Activated T-cell treated with anti-CD3 and anti-CD28 coated beads, Interleukin-2, amount 50 U/mL, for 72 hours (primary cell): ENCODE measurements at regions not wholly inside any gene's neighbourhood (a gene's known extent, or its start where the extent isn't known, plus 50 kb on each side); places are given as distances from the start of the nearest gene placed in this dataset.

ENCODE experiments used
- ATAC-seq, 2 donors: fragments of 150-1000 bp; cut with Tn5 transposase; replicated peaks in 1 of 2; 2 replicates each; pipeline ENCODE4 v1.10.0; 2021; ENCODE audit warnings: moderate library complexity in 2 of 2, mild to moderate bottlenecking in 1 of 2
- DNase-seq, 2 donors: peaks; one replicate each; pipeline ENCODE4 v3.0.0; 2021 to 2022; ENCODE audit warnings: mixed read lengths in 1 of 2
- H3K27ac Mint-ChIP-seq: one replicate; pipeline ENCODE4 v1.8.0; 2022; ENCODE audit warnings: mild to moderate bottlenecking, moderate library complexity, mixed read lengths
- H3K27me3 Mint-ChIP-seq: one replicate; pipeline ENCODE4 v1.8.0; 2022; ENCODE audit warnings: low read depth, mixed read lengths
- H3K36me3 Mint-ChIP-seq, 2 donors: one replicate each; pipeline ENCODE4 v1.8.0; 2022; ENCODE audit warnings: mixed read lengths in 2 of 2, mild to moderate bottlenecking in 1 of 2; ENCODE audit not compliant: insufficient read depth in 2 of 2
- H3K4me1 Mint-ChIP-seq: one replicate; pipeline ENCODE4 v1.8.0; 2022; ENCODE audit warnings: low read depth, mixed read lengths
- H3K4me3 Mint-ChIP-seq, 2 donors: one replicate each; pipeline ENCODE4 v1.8.0; 2022; ENCODE audit warnings: mild to moderate bottlenecking in 2 of 2, mixed read lengths in 2 of 2, moderate library complexity in 2 of 2
- H3K9me3 Mint-ChIP-seq, 2 donors: one replicate each; pipeline ENCODE4 v1.8.0; 2022; ENCODE audit warnings: mixed read lengths in 2 of 2

- Mint-ChIP-seq H3K4me1 (no peaks in the 10 kb centered on the region), H3K36me3 (no peaks in the 10 kb centered on the region), H3K27me3 (no peaks in the 10 kb centered on the region), H3K27ac (no peak overlapping the region), H3K4me3 (no peak overlapping the region), H3K9me3 (no peaks in the 10 kb centered on the region)
- no peak for DNase-seq
- ATAC-seq: no peak
These were observed 50.4 kb downstream of the FHIP1A start for GRCh38 chr4:151459375-151459774.

GRCh38 chr4:151460434-151460833 lies 51.5 kb downstream of the FHIP1A start:
- H3K27me3 Mint-ChIP-seq: no peaks in the 10 kb centered on the region

GRCh38 chr4:151462554-151462953 lies 53.6 kb downstream of the FHIP1A start:
- no peaks in the 10 kb centered on the region for H3K27me3 Mint-ChIP-seq
- no peaks in the 10 kb centered on the region for H3K4me1 Mint-ChIP-seq
- peaks cover 0 to 2% of the 10 kb centered on the region in 2 donors for H3K9me3 Mint-ChIP-seq
- no peaks in the 10 kb centered on the region for H3K36me3 Mint-ChIP-seq
- no peak overlapping the region for H3K4me3 Mint-ChIP-seq
- no peak overlapping the region for H3K27ac Mint-ChIP-seq
- ATAC-seq (no peak), DNase-seq (no peak)

More at GRCh38 chr4:151460434-151460833, 51.5 kb downstream of the FHIP1A start:
- ATAC-seq (no peak), DNase-seq (no peak)
- Mint-ChIP-seq H3K36me3 (no peaks in the 10 kb centered on the region), H3K9me3 (no peaks in the 10 kb centered on the region), H3K4me1 (no peaks in the 10 kb centered on the region), H3K4me3 (no peak overlapping the region), H3K27ac (no peak overlapping the region)

GRCh38 chr4:151468715-151469696 lies 60.0 kb downstream of the FHIP1A start:
- H3K27ac Mint-ChIP-seq: no peak overlapping the region
- no peak for DNase-seq

GRCh38 chr4:151469970-151470369 lies 61.0 kb downstream of the FHIP1A start:
- no peak overlapping the region for H3K27ac Mint-ChIP-seq
- DNase-seq (no peak), ATAC-seq (no peak)
- peaks cover 0 to 2% of the 10 kb centered on the region in 2 donors for H3K9me3 Mint-ChIP-seq
- H3K27me3 Mint-ChIP-seq: peaks cover 10% of the 10 kb centered on the region
- no peaks in the 10 kb centered on the region for H3K4me1 Mint-ChIP-seq
- H3K36me3 Mint-ChIP-seq: no peaks in the 10 kb centered on the region
- H3K4me3 Mint-ChIP-seq: no peak overlapping the region

More at GRCh38 chr4:151468715-151469696, 60.0 kb downstream of the FHIP1A start:
- H3K27me3 Mint-ChIP-seq: peaks cover 10% of the 10 kb centered on the region
- peaks cover 0 to 2% of the 10 kb centered on the region in 2 donors for H3K9me3 Mint-ChIP-seq
- H3K4me3 Mint-ChIP-seq: no peak overlapping the region
- no peak for ATAC-seq
- no peaks in the 10 kb centered on the region for H3K4me1 Mint-ChIP-seq
- H3K36me3 Mint-ChIP-seq: no peaks in the 10 kb centered on the region

- no peak overlapping the region for H3K27ac Mint-ChIP-seq
- ATAC-seq (no peak), DNase-seq (no peak)
- no peak overlapping the region for H3K4me3 Mint-ChIP-seq
- H3K36me3 Mint-ChIP-seq: no peaks in the 10 kb centered on the region
- H3K9me3 Mint-ChIP-seq: peaks cover 0 to 2% of the 10 kb centered on the region in 2 donors
- H3K4me1 Mint-ChIP-seq: no peaks in the 10 kb centered on the region
- H3K27me3 Mint-ChIP-seq: peaks cover 10% of the 10 kb centered on the region
These were observed 62.8 kb downstream of the FHIP1A start for GRCh38 chr4:151471728-151472127.

- no peak overlapping the region for H3K4me3 Mint-ChIP-seq
- peaks cover 0 to 2% of the 10 kb centered on the region in 2 donors for H3K9me3 Mint-ChIP-seq
- DNase-seq: no peak
- no peaks in the 10 kb centered on the region for H3K36me3 Mint-ChIP-seq
- H3K27me3 Mint-ChIP-seq: peaks cover 10% of the 10 kb centered on the region
- H3K4me1 Mint-ChIP-seq: no peaks in the 10 kb centered on the region
- ATAC-seq: no peak
- H3K27ac Mint-ChIP-seq: no peak overlapping the region
These were observed 63.3 kb downstream of the FHIP1A start for GRCh38 chr4:151472297-151472696.

GRCh38 chr4:151472711-151473110 lies 63.7 kb downstream of the FHIP1A start:
- H3K27ac Mint-ChIP-seq: no peak overlapping the region
- H3K4me1 Mint-ChIP-seq: no peaks in the 10 kb centered on the region
- no peak for ATAC-seq
- DNase-seq: no peak
- no peaks in the 10 kb centered on the region for H3K36me3 Mint-ChIP-seq
- H3K9me3 Mint-ChIP-seq: no peaks in the 10 kb centered on the region
- no peak overlapping the region for H3K4me3 Mint-ChIP-seq
- peaks cover 10% of the 10 kb centered on the region for H3K27me3 Mint-ChIP-seq

- ATAC-seq (no peak), DNase-seq (no peak)
- Mint-ChIP-seq H3K27ac (no peak overlapping the region), H3K36me3 (no peaks in the 10 kb centered on the region), H3K4me1 (no peaks in the 10 kb centered on the region), H3K4me3 (no peak overlapping the region), H3K9me3 (no peaks in the 10 kb centered on the region), H3K27me3 (peaks cover 10% of the 10 kb centered on the region)
These were observed 64.6 kb downstream of the FHIP1A start for GRCh38 chr4:151473521-151474097.

GRCh38 chr4:151475035-151475714 lies 66.2 kb downstream of the FHIP1A start:
- Mint-ChIP-seq H3K4me1 (no peaks in the 10 kb centered on the region), H3K4me3 (no peak overlapping the region), H3K27ac (no peak overlapping the region), H3K36me3 (no peaks in the 10 kb centered on the region), H3K9me3 (no peaks in the 10 kb centered on the region), H3K27me3 (peaks cover 13% of the 10 kb centered on the region)
- DNase-seq (no peak), ATAC-seq (no peak)

- Mint-ChIP-seq H3K4me3 (no peak overlapping the region), H3K9me3 (no peaks in the 10 kb centered on the region), H3K4me1 (no peaks in the 10 kb centered on the region), H3K27me3 (peaks cover 13% of the 10 kb centered on the region), H3K36me3 (no peaks in the 10 kb centered on the region), H3K27ac (no peak overlapping the region)
- no peak for DNase-seq
- no peak for ATAC-seq
These were observed 72.8 kb downstream of the FHIP1A start for GRCh38 chr4:151481813-151482212.

- H3K27ac Mint-ChIP-seq: no peak overlapping the region
- ATAC-seq: no peak
These were observed 75.6 kb downstream of the FHIP1A start for GRCh38 chr4:151484396-151485102.

More at GRCh38 chr4:151484396-151485102, 75.6 kb downstream of the FHIP1A start:
- no peak overlapping the region for H3K4me3 Mint-ChIP-seq
- no peak for DNase-seq
- H3K36me3 Mint-ChIP-seq: peaks cover 0 to 1% of the 10 kb centered on the region in 2 donors
- peaks cover 20% of the 10 kb centered on the region for H3K27me3 Mint-ChIP-seq
- peaks cover 0 to 2% of the 10 kb centered on the region in 2 donors for H3K9me3 Mint-ChIP-seq
- H3K4me1 Mint-ChIP-seq: no peaks in the 10 kb centered on the region
